ENCODE measurements at regions not wholly inside any gene's neighbourhood (a gene's known extent, or its start where the extent isn't known, plus 50 kb on each side); places are given as distances from the start of the nearest gene placed in this dataset.

DNA sequence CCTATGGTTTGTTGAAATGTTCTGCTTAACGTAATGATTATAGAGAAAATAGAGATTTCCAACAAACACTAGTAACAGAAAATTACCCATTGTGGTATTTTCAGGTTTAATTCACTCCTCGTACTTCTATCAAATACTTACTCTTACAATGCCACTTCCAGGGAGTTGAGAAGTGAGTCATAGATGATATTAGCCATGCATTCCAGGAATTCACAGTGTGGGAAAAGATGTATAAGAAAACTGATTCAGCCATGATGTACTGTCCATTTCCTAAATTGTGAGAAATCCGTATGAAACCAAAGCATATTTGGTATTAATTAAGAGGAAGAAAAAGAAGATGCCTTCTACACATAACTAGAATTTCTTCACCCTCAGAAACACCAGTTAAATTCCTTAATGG is 1854.6 kb upstream of the WWC1 start:
- no peak for TF ChIP-seq POLR2A (IDR thresholded peaks at IDR 0.05; ENCODE audit: low read length)
- no peak for TF ChIP-seq GATA1 (IDR thresholded peaks at IDR 0.05; ENCODE audit: low read depth, low read length)
